Adrenal gland (tissue), 5 donors: ENCODE measurements at regions not wholly inside any gene's neighbourhood (a gene's known extent, or its start where the extent isn't known, plus 50 kb on each side); places are given as distances from the start of the nearest gene placed in this dataset.

ENCODE experiments used
- POLR2A ChIP-seq, 2 donors: fragments of 450-650 bp; IDR thresholded peaks; one replicate each; pipeline ENCODE4 v1.6.1; 2017; ENCODE audit warnings: antibody characterized with exemption in 2 of 2, mild to moderate bottlenecking in 2 of 2, moderate library complexity in 1 of 2
- TF ChIP-seq, protein P1 (sequence below), 6 experiments: fragments of 450-650 bp in 4 of 6; fragments of 200-600 bp in 2 of 6; sonication (generic) in 1 of 6; IDR thresholded peaks; 1 replicate in 5 of 6; 2 replicates in 1 of 6; pipeline versions ENCODE4 v1.5.1 to v1.8.0; 2016 to 2021; ENCODE audit warnings: antibody characterized with exemption in 6 of 6, mild to moderate bottlenecking in 2 of 6, moderate library complexity in 1 of 6
- donor health status: DM: no; HTN: no; CAD: no.

DNA sequence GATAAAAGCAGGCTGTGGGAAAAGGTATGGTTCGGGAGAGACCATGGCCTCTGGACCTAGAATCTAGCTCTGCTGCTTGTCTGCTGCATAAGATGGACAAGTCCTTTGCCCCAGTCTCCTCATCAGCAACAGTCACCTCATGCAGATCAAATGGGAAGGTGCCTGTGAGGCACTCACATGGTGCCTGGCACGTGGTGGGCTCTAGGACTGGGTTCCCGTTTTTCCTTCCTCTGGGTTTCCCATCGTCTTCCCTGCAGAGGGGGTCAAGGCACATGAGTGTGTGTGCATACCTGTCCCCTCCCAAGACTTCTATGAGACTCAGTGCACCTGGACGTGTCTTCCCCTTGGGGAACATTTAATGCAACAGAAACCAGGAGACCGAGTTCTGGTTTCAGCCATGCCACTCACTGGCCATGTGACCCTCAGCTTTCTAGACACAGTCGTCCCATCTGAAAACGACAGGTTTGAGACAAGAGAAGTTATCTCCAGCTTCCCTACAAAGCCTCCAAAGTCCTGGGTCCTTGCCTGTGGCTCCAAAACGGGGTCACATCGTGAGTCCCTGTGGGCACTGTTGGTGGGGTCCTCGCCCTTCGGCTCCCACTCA lies 95.9 kb upstream of the NPTX2 start:
- TF ChIP-seq, protein P1, sequence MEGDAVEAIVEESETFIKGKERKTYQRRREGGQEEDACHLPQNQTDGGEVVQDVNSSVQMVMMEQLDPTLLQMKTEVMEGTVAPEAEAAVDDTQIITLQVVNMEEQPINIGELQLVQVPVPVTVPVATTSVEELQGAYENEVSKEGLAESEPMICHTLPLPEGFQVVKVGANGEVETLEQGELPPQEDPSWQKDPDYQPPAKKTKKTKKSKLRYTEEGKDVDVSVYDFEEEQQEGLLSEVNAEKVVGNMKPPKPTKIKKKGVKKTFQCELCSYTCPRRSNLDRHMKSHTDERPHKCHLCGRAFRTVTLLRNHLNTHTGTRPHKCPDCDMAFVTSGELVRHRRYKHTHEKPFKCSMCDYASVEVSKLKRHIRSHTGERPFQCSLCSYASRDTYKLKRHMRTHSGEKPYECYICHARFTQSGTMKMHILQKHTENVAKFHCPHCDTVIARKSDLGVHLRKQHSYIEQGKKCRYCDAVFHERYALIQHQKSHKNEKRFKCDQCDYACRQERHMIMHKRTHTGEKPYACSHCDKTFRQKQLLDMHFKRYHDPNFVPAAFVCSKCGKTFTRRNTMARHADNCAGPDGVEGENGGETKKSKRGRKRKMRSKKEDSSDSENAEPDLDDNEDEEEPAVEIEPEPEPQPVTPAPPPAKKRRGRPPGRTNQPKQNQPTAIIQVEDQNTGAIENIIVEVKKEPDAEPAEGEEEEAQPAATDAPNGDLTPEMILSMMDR (IDR thresholded peaks at IDR 0.05) = no peak
- no peak for TF ChIP-seq POLR2A (IDR thresholded peaks at IDR 0.05)
